HepG2 (cell line): ENCODE measurements at regions not wholly inside any gene's neighbourhood (a gene's known extent, or its start where the extent isn't known, plus 50 kb on each side); places are given as distances from the start of the nearest gene placed in this dataset.

Source experiments
- ATAC-seq: fragments of 200-7000 bp; cut with Tn5 transposase; 3 replicates; pipeline ENCODE4 v1.9.1; 2020; ENCODE audit warnings: mild to moderate bottlenecking, moderate library complexity
- BruUV-seq: library from RNA; stranded (reverse); fragments of 400-500 nt; replicated peaks from 2 replicates; lab custom pipeline; 2021; lab: Mats Ljungman, UMichigan
- CTCF ChIA-PET: fragments of 300-600 bp; formaldehyde crosslinking; extraction: SDS; loops from one replicate; lab custom pipeline; 2021; ENCODE audit warnings: low total read pairs, inconsistent platforms, low intra/inter-chr PET ratio; lab: Yijun Ruan, JAX
- POLR2A ChIA-PET: fragments of 350-600 bp; sonication (Branson Sonifier 250); formaldehyde crosslinking; loops from one replicate; lab custom pipeline; 2020; ENCODE audit warnings: antibody characterized with exemption, inconsistent platforms; lab: Yijun Ruan, JAX
- DNase-seq: peaks from one replicate; pipeline ENCODE4 v3.0.0-alpha.2; 2015; ENCODE audit warnings: low spot score
- FAIRE-seq: peaks from 3 replicates; lab custom pipeline; 2011; peaks lifted over from hg19 to GRCh38; lab: Jason Lieb, UNC
- H2AFZ ChIP-seq: one replicate; pipeline ENCODE4 v1.6.1; 2011; ENCODE audit warnings: low read length, inconsistent platforms
- H3K27ac ChIP-seq: fragments of 300-600 bp; 3 replicates; pipeline ENCODE4 v1.8.0; 2011; ENCODE audit warnings: mixed run types, mild to moderate bottlenecking, mixed read lengths, low read length, inconsistent platforms; ENCODE audit not compliant: insufficient read depth; ENCODE audit errors: extremely low read length
- H3K27me3 ChIP-seq, 2 experiments: fragments of 200-600 bp in 1 of 2; 2 replicates in 1 of 2; 3 replicates in 1 of 2; pipeline versions ENCODE4 v1.6.0 to v1.8.0; 2011; ENCODE audit warnings: low read length in 2 of 2, mild to moderate bottlenecking in 2 of 2, moderate library complexity in 2 of 2, inconsistent platforms in 1 of 2; ENCODE audit not compliant: insufficient read depth in 2 of 2, control insufficient read depth in 1 of 2
- H3K36me3 ChIP-seq, 2 experiments: fragments of 200-600 bp in 1 of 2; replicated peaks in 1 of 2; 2 replicates in 1 of 2; 3 replicates in 1 of 2; pipeline versions ENCODE4 v1.5.1 to v1.8.0; 2011; ENCODE audit warnings: low read length in 2 of 2, inconsistent platforms in 1 of 2; ENCODE audit not compliant: insufficient read depth in 2 of 2, control insufficient read depth in 1 of 2
- H3K4me1 ChIP-seq: 2 replicates; pipeline ENCODE4 v1.5.1; 2012; ENCODE audit warnings: low read length, inconsistent platforms; ENCODE audit not compliant: insufficient read depth
- H3K4me2 ChIP-seq: 2 replicates; pipeline ENCODE4 v1.6.0; 2011; ENCODE audit warnings: low read depth, low read length, inconsistent platforms
- H3K4me3 ChIP-seq, 3 experiments: fragments of 200-600 bp in 1 of 3; sonication (generic), shearing (Covaris generic) in 1 of 3; replicated peaks in 1 of 3; 2 replicates each; pipeline ENCODE4 v1.5.1; 2011 to 2016; ENCODE audit warnings: low read length in 3 of 3, inconsistent platforms in 2 of 3, low read depth in 2 of 3, mild to moderate bottlenecking in 2 of 3, control low read depth in 1 of 3, mixed read lengths in 1 of 3; ENCODE audit not compliant: insufficient read depth in 1 of 3
- H3K79me2 ChIP-seq: one replicate; pipeline ENCODE4 v1.6.1; 2011; ENCODE audit warnings: low read length, inconsistent platforms; ENCODE audit not compliant: insufficient read depth
- H3K9ac ChIP-seq: 2 replicates; pipeline ENCODE4 v1.6.0; 2011; ENCODE audit warnings: mild to moderate bottlenecking, low read depth, low read length, inconsistent platforms; ENCODE audit not compliant: insufficient read depth
- H3K9me3 ChIP-seq: 2 replicates; pipeline ENCODE4 v1.5.1; 2012; ENCODE audit warnings: mild to moderate bottlenecking, low read length
- H4K20me1 ChIP-seq: 2 replicates; pipeline ENCODE4 v1.6.0; 2011; ENCODE audit warnings: inconsistent platforms, mild to moderate bottlenecking, low read length, moderate library complexity; ENCODE audit not compliant: insufficient read depth
- RORA ChIP-seq: sonication (generic); formaldehyde crosslinking; IDR thresholded peaks from 2 replicates; pipeline ENCODE4 v1.5.0; 2020; ENCODE audit warnings: mild to moderate bottlenecking, missing genetic modification reagents, moderate library complexity
- RXRA ChIP-seq: sonication (generic); formaldehyde crosslinking; IDR thresholded peaks from 2 replicates; pipeline ENCODE4 v1.5.1; 2020; ENCODE audit warnings: missing genetic modification reagents
- RXRB ChIP-seq: IDR thresholded peaks from 2 replicates; pipeline ENCODE4 v1.6.1; 2016; ENCODE audit warnings: borderline replicate concordance, missing genetic modification reagents, missing compliant biosample characterization
- SALL2 ChIP-seq: sonication (generic); formaldehyde crosslinking; IDR thresholded peaks from 2 replicates; pipeline ENCODE4 v1.8.1; 2023; ENCODE audit warnings: mild to moderate bottlenecking, missing genetic modification reagents, inconsistent platforms
- THAP11 ChIP-seq: IDR thresholded peaks from 2 replicates; pipeline ENCODE4 v1.6.1; 2016; ENCODE audit warnings: missing biosample characterization, missing genetic modification reagents
- U2AF1 ChIP-seq: fragments of 200-400 bp; formaldehyde crosslinking; optimal IDR thresholded peaks from 2 replicates; pipeline ENCODE3; 2017; ENCODE audit warnings: mild to moderate bottlenecking, low read depth, low read length
- ZMYM2 ChIP-seq: sonication (generic); formaldehyde crosslinking; IDR thresholded peaks from 2 replicates; pipeline ENCODE4 v1.8.0; 2022; ENCODE audit warnings: mild to moderate bottlenecking, missing genetic modification reagents
- ZNF556 ChIP-seq: sonication (generic); formaldehyde crosslinking; IDR thresholded peaks from 2 replicates; pipeline ENCODE4 v1.4.0; 2020; ENCODE audit warnings: mild to moderate bottlenecking, missing genetic modification reagents, borderline replicate concordance
- ZNF781 ChIP-seq: sonication (generic); formaldehyde crosslinking; IDR thresholded peaks from 2 replicates; pipeline ENCODE4 v1.5.1; 2020; ENCODE audit warnings: borderline replicate concordance, mild to moderate bottlenecking, missing genetic modification reagents; ENCODE audit errors: not compliant biosample characterization
- WGBS: methylation state at CpG from one replicate; pipeline ENCODE4 v1.1.6; 2017; ENCODE audit warnings: low lambda C conversion rate; 5-methylcytosine and 5-hydroxymethylcytosine counted together
- in situ Hi-C: cut with HindIII; loops from 2 replicates; pipeline ENCODE4 v1.10.0; 2017; ENCODE audit warnings: low pct_unique_long_range_greater_than_20kb; ENCODE audit not compliant: extremely low pct_ligation_motif_present
- intact Hi-C: fragments of 100-400 bp; cut with micrococcal nuclease; formaldehyde crosslinking; loops from one replicate; pipeline ENCODE4 v1.10.0; 2022; ENCODE audit not compliant: unreplicated experiment
- TF ChIP-seq, protein P1 (sequence below): sonication (generic); formaldehyde crosslinking; IDR thresholded peaks from 2 replicates; pipeline ENCODE4 v1.9.0; 2021; ENCODE audit warnings: mild to moderate bottlenecking, missing genetic modification reagents
- TF ChIP-seq, protein P2 (sequence below): sonication (generic); formaldehyde crosslinking; conservative IDR thresholded peaks from 2 replicates; pipeline ENCODE4 v1.5.0; 2020; ENCODE audit warnings: missing genetic modification reagents

DNA sequence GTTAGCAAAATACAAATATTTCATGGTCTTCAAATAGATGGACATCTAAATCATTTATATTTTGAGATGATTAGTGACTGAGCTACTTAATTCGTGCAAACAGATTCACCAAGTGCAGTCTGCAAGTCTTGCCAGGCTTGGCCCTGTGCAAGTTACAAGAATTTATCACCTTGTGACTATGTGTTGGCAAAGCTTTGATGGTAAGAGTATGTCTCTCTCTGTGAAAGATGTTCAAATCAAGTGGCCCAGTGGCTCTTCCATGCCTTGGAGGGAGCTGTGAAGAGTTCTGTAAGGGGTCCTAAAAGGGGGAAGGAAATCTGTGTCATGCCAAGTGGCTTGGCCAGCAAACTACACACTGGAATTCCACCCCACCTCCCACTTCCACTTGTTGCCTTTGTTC is 397.3 kb downstream of the TYW1 start (continued):
- TF ChIP-seq, protein P1, sequence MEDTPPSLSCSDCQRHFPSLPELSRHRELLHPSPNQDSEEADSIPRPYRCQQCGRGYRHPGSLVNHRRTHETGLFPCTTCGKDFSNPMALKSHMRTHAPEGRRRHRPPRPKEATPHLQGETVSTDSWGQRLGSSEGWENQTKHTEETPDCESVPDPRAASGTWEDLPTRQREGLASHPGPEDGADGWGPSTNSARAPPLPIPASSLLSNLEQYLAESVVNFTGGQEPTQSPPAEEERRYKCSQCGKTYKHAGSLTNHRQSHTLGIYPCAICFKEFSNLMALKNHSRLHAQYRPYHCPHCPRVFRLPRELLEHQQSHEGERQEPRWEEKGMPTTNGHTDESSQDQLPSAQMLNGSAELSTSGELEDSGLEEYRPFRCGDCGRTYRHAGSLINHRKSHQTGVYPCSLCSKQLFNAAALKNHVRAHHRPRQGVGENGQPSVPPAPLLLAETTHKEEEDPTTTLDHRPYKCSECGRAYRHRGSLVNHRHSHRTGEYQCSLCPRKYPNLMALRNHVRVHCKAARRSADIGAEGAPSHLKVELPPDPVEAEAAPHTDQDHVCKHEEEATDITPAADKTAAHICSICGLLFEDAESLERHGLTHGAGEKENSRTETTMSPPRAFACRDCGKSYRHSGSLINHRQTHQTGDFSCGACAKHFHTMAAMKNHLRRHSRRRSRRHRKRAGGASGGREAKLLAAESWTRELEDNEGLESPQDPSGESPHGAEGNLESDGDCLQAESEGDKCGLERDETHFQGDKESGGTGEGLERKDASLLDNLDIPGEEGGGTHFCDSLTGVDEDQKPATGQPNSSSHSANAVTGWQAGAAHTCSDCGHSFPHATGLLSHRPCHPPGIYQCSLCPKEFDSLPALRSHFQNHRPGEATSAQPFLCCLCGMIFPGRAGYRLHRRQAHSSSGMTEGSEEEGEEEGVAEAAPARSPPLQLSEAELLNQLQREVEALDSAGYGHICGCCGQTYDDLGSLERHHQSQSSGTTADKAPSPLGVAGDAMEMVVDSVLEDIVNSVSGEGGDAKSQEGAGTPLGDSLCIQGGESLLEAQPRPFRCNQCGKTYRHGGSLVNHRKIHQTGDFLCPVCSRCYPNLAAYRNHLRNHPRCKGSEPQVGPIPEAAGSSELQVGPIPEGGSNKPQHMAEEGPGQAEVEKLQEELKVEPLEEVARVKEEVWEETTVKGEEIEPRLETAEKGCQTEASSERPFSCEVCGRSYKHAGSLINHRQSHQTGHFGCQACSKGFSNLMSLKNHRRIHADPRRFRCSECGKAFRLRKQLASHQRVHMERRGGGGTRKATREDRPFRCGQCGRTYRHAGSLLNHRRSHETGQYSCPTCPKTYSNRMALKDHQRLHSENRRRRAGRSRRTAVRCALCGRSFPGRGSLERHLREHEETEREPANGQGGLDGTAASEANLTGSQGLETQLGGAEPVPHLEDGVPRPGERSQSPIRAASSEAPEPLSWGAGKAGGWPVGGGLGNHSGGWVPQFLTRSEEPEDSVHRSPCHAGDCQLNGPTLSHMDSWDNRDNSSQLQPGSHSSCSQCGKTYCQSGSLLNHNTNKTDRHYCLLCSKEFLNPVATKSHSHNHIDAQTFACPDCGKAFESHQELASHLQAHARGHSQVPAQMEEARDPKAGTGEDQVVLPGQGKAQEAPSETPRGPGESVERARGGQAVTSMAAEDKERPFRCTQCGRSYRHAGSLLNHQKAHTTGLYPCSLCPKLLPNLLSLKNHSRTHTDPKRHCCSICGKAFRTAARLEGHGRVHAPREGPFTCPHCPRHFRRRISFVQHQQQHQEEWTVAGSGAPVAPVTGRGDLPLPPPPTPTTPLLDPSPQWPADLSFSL (CRISPR knock-in tag) = no peak
- TF ChIP-seq ZNF556 (CRISPR knock-in tag) = no peak

DNA sequence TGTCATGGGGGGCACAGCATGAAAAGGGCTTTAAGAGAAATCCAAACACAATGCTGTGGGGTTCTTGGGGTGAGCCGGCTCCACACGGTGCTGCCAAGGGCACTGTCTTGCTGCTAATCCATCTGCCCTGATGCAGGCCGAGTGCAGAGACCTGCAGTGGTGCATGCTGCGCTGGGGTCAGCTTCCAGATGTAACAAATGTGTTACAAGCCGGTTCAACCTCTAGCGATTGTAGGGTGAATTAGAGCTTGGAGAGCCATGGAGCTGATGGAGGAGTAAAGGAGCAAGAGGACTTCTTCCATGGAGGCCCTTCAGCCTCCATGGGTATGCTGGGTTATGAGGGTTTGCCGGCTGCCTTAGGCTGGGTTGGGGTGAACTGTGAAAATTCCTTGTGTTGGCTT is 402.3 kb downstream of the TYW1 start:
- no peak for TF ChIP-seq ZNF781
- TF ChIP-seq ZMYM2 (CRISPR knock-in tag) = no peak
- TF ChIP-seq RXRB (CRISPR knock-in tag) = no peak
- TF ChIP-seq SALL2 = no peak
- TF ChIP-seq, protein P2, sequence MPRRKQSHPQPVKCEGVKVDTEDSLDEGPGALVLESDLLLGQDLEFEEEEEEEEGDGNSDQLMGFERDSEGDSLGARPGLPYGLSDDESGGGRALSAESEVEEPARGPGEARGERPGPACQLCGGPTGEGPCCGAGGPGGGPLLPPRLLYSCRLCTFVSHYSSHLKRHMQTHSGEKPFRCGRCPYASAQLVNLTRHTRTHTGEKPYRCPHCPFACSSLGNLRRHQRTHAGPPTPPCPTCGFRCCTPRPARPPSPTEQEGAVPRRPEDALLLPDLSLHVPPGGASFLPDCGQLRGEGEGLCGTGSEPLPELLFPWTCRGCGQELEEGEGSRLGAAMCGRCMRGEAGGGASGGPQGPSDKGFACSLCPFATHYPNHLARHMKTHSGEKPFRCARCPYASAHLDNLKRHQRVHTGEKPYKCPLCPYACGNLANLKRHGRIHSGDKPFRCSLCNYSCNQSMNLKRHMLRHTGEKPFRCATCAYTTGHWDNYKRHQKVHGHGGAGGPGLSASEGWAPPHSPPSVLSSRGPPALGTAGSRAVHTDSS (CRISPR knock-in tag) = no peak
- no peak for TF ChIP-seq THAP11 (CRISPR knock-in tag)
- no peak for TF ChIP-seq U2AF1
- no peak for TF ChIP-seq RORA (CRISPR knock-in tag)
- TF ChIP-seq RXRA (CRISPR knock-in tag) = no peak
- TF ChIP-seq, all 625 proteins: peak for 0
- Histone ChIP-seq H3K27ac (no peak overlapping the region), H3K79me2 (no peaks in the 10 kb centered on the region), H3K4me2 (no peak overlapping the region), H2AFZ (no peak overlapping the region), H3K4me3 (no peak overlapping the region), H4K20me1 (no peaks in the 10 kb centered on the region), H3K27me3 (0 out of 5 replicates have a peak, but pooled peaks cover 0 to 1% of the 10 kb centered on the region in 2 experiments), H3K4me1 (no peaks in the 10 kb centered on the region), H3K9ac (no peak overlapping the region), H3K36me3 (no peaks in the 10 kb centered on the region), H3K9me3 (no peaks in the 10 kb centered on the region)
- BruUV-seq = no TSS peak
- ChIA-PET CTCF (no interaction called here), POLR2A (no interaction called here)
- DNase-seq = no peak
- no peak for ATAC-seq
- in situ Hi-C loops (no loop called here), intact Hi-C loops (no loop called here)
- 61% methylated on average over 4 of the region's 7 CpGs for WGBS
- no peak for FAIRE-seq
